Endothelial cell of umbilical vein (primary cell): ENCODE measurements at regions not wholly inside any gene's neighbourhood (a gene's known extent, or its start where the extent isn't known, plus 50 kb on each side); places are given as distances from the start of the nearest gene placed in this dataset.

Experiments
- BruUV-seq: library from RNA; stranded (reverse); fragments of 400-500 nt; replicated peaks from 2 replicates; lab custom pipeline; 2021; lab: Mats Ljungman, UMichigan
- CTCF ChIA-PET: fragments of 300-600, 350-600 bp; sonication (Branson Sonifier 250); formaldehyde crosslinking; loops from one replicate; lab custom pipeline; 2021; ENCODE audit warnings: antibody characterized with exemption, inconsistent platforms; lab: Charles Lee
- POLR2A ChIA-PET: fragments of 300-600, 350-600 bp; sonication (Branson Sonifier 250); formaldehyde crosslinking; loops from one replicate; lab custom pipeline; 2021; ENCODE audit warnings: antibody characterized with exemption, inconsistent platforms; lab: Charles Lee
- DNase-seq: peaks from one replicate; pipeline ENCODE4 v3.0.0-alpha.2; 2011; ENCODE audit warnings: low read depth, low spot score
- FAIRE-seq: peaks from 2 replicates; lab custom pipeline; 2011; peaks lifted over from hg19 to GRCh38; lab: Jason Lieb, UNC
- H2AFZ ChIP-seq: 2 replicates; pipeline ENCODE4 v1.6.0; 2012; ENCODE audit warnings: low read depth, low read length, control low read depth, inconsistent platforms
- H3K27ac ChIP-seq: 2 replicates; pipeline ENCODE4 v1.5.1; 2011; ENCODE audit warnings: low read depth, mild to moderate bottlenecking, control low read depth, low read length, moderate library complexity; ENCODE audit not compliant: insufficient read depth
- H3K27me3 ChIP-seq, 2 experiments: 2 replicates each; pipeline versions ENCODE4 v1.6.0 to v1.6.1; 2011; ENCODE audit warnings: low read length in 2 of 2, mixed read lengths in 1 of 2; ENCODE audit not compliant: control insufficient read depth in 2 of 2, insufficient read depth in 2 of 2
- H3K36me3 ChIP-seq, 2 experiments: 2 replicates in 1 of 2; 3 replicates in 1 of 2; pipeline ENCODE4 v1.5.1; 2011; ENCODE audit warnings: low read length in 2 of 2, mild to moderate bottlenecking in 1 of 2, moderate library complexity in 1 of 2; ENCODE audit not compliant: control insufficient read depth in 2 of 2, insufficient read depth in 2 of 2; ENCODE audit errors: extremely low read depth in 1 of 2
- H3K4me1 ChIP-seq: 3 replicates; pipeline ENCODE4 v1.5.1; 2011; ENCODE audit warnings: mild to moderate bottlenecking, low read length; ENCODE audit not compliant: control insufficient read depth, insufficient read depth; ENCODE audit errors: extremely low read depth
- H3K4me2 ChIP-seq: 2 replicates; pipeline ENCODE4 v1.6.1; 2011; ENCODE audit warnings: low read length, control low read depth, mixed read lengths; ENCODE audit not compliant: insufficient read depth
- H3K4me3 ChIP-seq, 3 experiments: fragments of 200-600 bp in 1 of 3; sonication (generic), shearing (Covaris generic) in 1 of 3; replicated peaks in 1 of 3; 2 replicates each; pipeline ENCODE4 v1.5.1; 2011 to 2016; ENCODE audit warnings: control low read depth in 3 of 3, low read length in 3 of 3, mild to moderate bottlenecking in 2 of 3, inconsistent platforms in 1 of 3, low read depth in 1 of 3, moderate library complexity in 1 of 3; ENCODE audit not compliant: insufficient read depth in 1 of 3
- H3K79me2 ChIP-seq: 2 replicates; pipeline ENCODE4 v1.6.0; 2012; ENCODE audit warnings: low read length, inconsistent platforms; ENCODE audit not compliant: control insufficient read depth, insufficient read depth
- H3K9ac ChIP-seq: replicated peaks from 2 replicates; pipeline ENCODE3; 2011; ENCODE audit warnings: low read length, control low read depth; ENCODE audit not compliant: insufficient read depth; ENCODE audit errors: extremely low read depth
- H3K9me1 ChIP-seq: replicated peaks from 3 replicates; pipeline ENCODE4 v1.6.0; 2011; ENCODE audit warnings: mild to moderate bottlenecking, low read length; ENCODE audit not compliant: control insufficient read depth, insufficient read depth; ENCODE audit errors: extremely low read depth
- H3K9me3 ChIP-seq: replicated peaks from 2 replicates; pipeline ENCODE4 v1.5.1; 2012; ENCODE audit warnings: low read length, inconsistent platforms; ENCODE audit not compliant: control insufficient read depth, insufficient read depth
- H4K20me1 ChIP-seq: replicated peaks from 2 replicates; pipeline ENCODE3; 2011; ENCODE audit warnings: mild to moderate bottlenecking, low read length; ENCODE audit not compliant: control insufficient read depth, insufficient read depth; ENCODE audit errors: extremely low read depth
- CTCF ChIP-seq, 2 donors: IDR thresholded peaks; 1 replicate in 1 of 2; 2 replicates in 1 of 2; pipeline ENCODE4 v1.5.1; 2011; ENCODE audit warnings: low read length in 2 of 2, mild to moderate bottlenecking in 2 of 2, moderate library complexity in 2 of 2, control low read depth in 1 of 2, inconsistent platforms in 1 of 2, low read depth in 1 of 2; ENCODE audit not compliant: insufficient read depth in 1 of 2; ENCODE audit errors: extremely low read depth in 1 of 2
- EZH2 ChIP-seq: IDR thresholded peaks from 2 replicates; pipeline ENCODE4 v1.6.1; 2012; ENCODE audit warnings: borderline replicate concordance, low read depth, mild to moderate bottlenecking, moderate library complexity, low read length, inconsistent platforms; ENCODE audit not compliant: severe bottlenecking
- FOS ChIP-seq: IDR thresholded peaks from 2 replicates; pipeline ENCODE4 v1.6.1; 2011; ENCODE audit warnings: mild to moderate bottlenecking, low read length, moderate library complexity, borderline replicate concordance; ENCODE audit not compliant: insufficient read depth
- GATA2 ChIP-seq: IDR thresholded peaks from 2 replicates; pipeline ENCODE4 v1.7.0; 2011; ENCODE audit warnings: low read depth, mild to moderate bottlenecking, moderate library complexity, mixed read lengths, low read length; ENCODE audit not compliant: insufficient read length, insufficient read depth
- JUN ChIP-seq: IDR thresholded peaks from 2 replicates; pipeline ENCODE4 v1.6.1; 2011; ENCODE audit warnings: borderline replicate concordance, low read depth; ENCODE audit not compliant: insufficient read length, insufficient read depth
- MYC ChIP-seq: IDR thresholded peaks from one replicate; pipeline ENCODE4 v1.6.1; 2011; ENCODE audit warnings: mild to moderate bottlenecking, low read depth, low read length
- POLR2A ChIP-seq: IDR thresholded peaks from 2 replicates; pipeline ENCODE4 v1.6.1; 2012; ENCODE audit warnings: low read depth, mild to moderate bottlenecking, control low read depth, low read length
- POLR2AphosphoS5 ChIP-seq: IDR thresholded peaks from 2 replicates; pipeline ENCODE4 v1.6.1; 2012; ENCODE audit warnings: low read depth, mild to moderate bottlenecking, control low read depth, low read length, moderate library complexity; ENCODE audit not compliant: insufficient read depth
- dilution Hi-C: fragments of 300-500 bp; cut with MboI; formaldehyde crosslinking; loops from one replicate; pipeline ENCODE4 v1.15.0; 2019; ENCODE audit warnings: low sequenced_read_pairs; ENCODE audit not compliant: extremely low pct_ligation_motif_present
- intact Hi-C: fragments of 100-400 bp; cut with micrococcal nuclease; formaldehyde crosslinking; loops from one replicate; pipeline ENCODE4 v1.10.0; 2022
- TF ChIP-seq, protein P1 (sequence below): IDR thresholded peaks from 2 replicates; pipeline ENCODE4 v1.6.1; 2011; ENCODE audit not compliant: insufficient read depth, insufficient read length

DNA sequence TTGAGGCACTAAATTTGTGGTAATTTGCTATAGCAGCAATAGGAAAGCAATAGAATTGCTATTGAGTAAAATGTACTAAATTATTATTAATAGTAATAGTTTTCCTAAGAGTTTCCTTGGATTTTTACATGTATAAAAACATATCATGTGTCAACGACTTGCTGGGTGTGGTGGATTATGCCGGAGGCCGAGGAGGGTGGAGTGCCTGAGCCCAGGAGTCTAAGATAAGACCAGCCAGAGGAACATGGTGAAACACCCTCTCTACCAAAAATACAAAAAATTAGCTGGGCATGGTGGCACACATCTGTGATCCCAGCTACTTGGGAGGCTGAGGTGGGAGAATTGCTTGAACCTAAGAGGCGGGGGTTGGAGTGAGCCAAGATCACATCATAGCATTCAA, 749.9 kb downstream of the TBL1XR1 start:
- Histone ChIP-seq H3K4me1 (no peaks in the 10 kb centered on the region), H3K9me3 (no peaks in the 10 kb centered on the region), H3K4me2 (no peak overlapping the region), H3K27ac (no peak overlapping the region), H3K9me1 (no peaks in the 10 kb centered on the region), H3K4me3 (no peak overlapping the region), H2AFZ (no peak overlapping the region), H3K27me3 (no peaks in the 10 kb centered on the region), H3K36me3 (no peaks in the 10 kb centered on the region), H3K9ac (no peak overlapping the region), H3K79me2 (no peaks in the 10 kb centered on the region), H4K20me1 (no peaks in the 10 kb centered on the region)
- DNase-seq (no peak), FAIRE-seq (no peak)
- dilution Hi-C loops: no loop called here
- ChIA-PET CTCF (no interaction called here), POLR2A (no interaction called here)
- TF ChIP-seq GATA2 (no peak), POLR2AphosphoS5 (no peak), JUN (no peak), EZH2 (no peak), POLR2A (no peak), FOS (no peak), MYC (no peak)
- TF ChIP-seq, protein P1, sequence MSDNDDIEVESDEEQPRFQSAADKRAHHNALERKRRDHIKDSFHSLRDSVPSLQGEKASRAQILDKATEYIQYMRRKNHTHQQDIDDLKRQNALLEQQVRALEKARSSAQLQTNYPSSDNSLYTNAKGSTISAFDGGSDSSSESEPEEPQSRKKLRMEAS: no peak
- no TSS peak for BruUV-seq
- intact Hi-C loops: no loop called here

- no peak for FAIRE-seq
- POLR2A ChIA-PET: no interaction called here
Observed at GRCh38 chr3:176442326-176442725, 755.0 kb downstream of the TBL1XR1 start.

More at GRCh38 chr3:176442326-176442725, 755.0 kb downstream of the TBL1XR1 start:
- Histone ChIP-seq H4K20me1 (no peaks in the 10 kb centered on the region), H3K4me1 (no peaks in the 10 kb centered on the region), H3K27ac (no peak overlapping the region), H3K36me3 (no peaks in the 10 kb centered on the region), H3K4me3 (no peak overlapping the region), H3K4me2 (no peak overlapping the region), H3K79me2 (no peaks in the 10 kb centered on the region), H3K9ac (no peak overlapping the region), H3K27me3 (no peaks in the 10 kb centered on the region), H3K9me3 (no peaks in the 10 kb centered on the region), H2AFZ (no peak overlapping the region), H3K9me1 (no peaks in the 10 kb centered on the region)
- CTCF ChIA-PET: no interaction called here
- dilution Hi-C loops: no loop called here
- intact Hi-C loops: no loop called here
- DNase-seq: no peak
- TF ChIP-seq POLR2AphosphoS5 (no peak), POLR2A (no peak), GATA2 (no peak), FOS (no peak), MYC (no peak), CTCF (IDR thresholded peaks at IDR 0.05; ENCODE audit: extremely low read depth in 1 of 2, insufficient read depth in 1 of 2, low read depth in 1 of 2, low read length in 2 of 2) (no peak)
- TF ChIP-seq, protein P1: no peak
- BruUV-seq: no TSS peak
